ENCODE measurements at regions not wholly inside any gene's neighbourhood (a gene's known extent, or its start where the extent isn't known, plus 50 kb on each side); places are given as distances from the start of the nearest gene placed in this dataset.
"Not testable (repeated sequence)": the region's sequence is repeated elsewhere in the genome, so short reads cannot be mapped to it uniquely, and the experiment has no call there.

- Histone ChIP-seq H3K9me1 (ENCODE audit: control insufficient read depth, extremely low read depth, insufficient read depth, low read length) (no peaks in the 10 kb centered on the region), H3K27ac (ENCODE audit: control insufficient read depth, insufficient read depth, low read length) (no peak overlapping the region), H3K27me3 (ENCODE audit: control insufficient read depth, extremely low read depth, insufficient read depth, low read length) (no peaks in the 10 kb centered on the region), H3K9ac (ENCODE audit: control insufficient read depth, extremely low read depth, insufficient read depth, low read length) (no peak overlapping the region), H3K9me3 (ENCODE audit: control insufficient read depth, low read depth, low read length) (no peaks in the 10 kb centered on the region), H2AFZ (ENCODE audit: control insufficient read depth, low read length) (no peak overlapping the region), H3K4me1 (ENCODE audit: control insufficient read depth, extremely low read depth, insufficient read depth, low read length) (no peaks in the 10 kb centered on the region), H3K36me3 (ENCODE audit: control insufficient read depth in 2 of 2, extremely low read depth in 1 of 2, insufficient read depth in 2 of 2, low read length in 2 of 2) (no peaks in the 10 kb centered on the region), H4K20me1 (ENCODE audit: control insufficient read depth, extremely low read depth, insufficient read depth, low read length) (no peaks in the 10 kb centered on the region), H3K79me2 (ENCODE audit: control insufficient read depth, insufficient read depth, low read length) (no peaks in the 10 kb centered on the region), H3K4me3 (ENCODE audit: control insufficient read depth in 2 of 3, extremely low read depth in 1 of 3, insufficient read depth in 2 of 3, low read depth in 1 of 3, low read length in 3 of 3) (no peak overlapping the region), H3K4me2 (ENCODE audit: control insufficient read depth, extremely low read depth, insufficient read depth, low read depth, low read length) (no peak overlapping the region)
- DNase-seq (ENCODE audit: low read depth, low spot score) (no peak), FAIRE-seq (no peak)
- TF ChIP-seq EZH2 (IDR thresholded peaks at IDR 0.05; ENCODE audit: low read length), result no peak
- TF ChIP-seq, protein P1, sequence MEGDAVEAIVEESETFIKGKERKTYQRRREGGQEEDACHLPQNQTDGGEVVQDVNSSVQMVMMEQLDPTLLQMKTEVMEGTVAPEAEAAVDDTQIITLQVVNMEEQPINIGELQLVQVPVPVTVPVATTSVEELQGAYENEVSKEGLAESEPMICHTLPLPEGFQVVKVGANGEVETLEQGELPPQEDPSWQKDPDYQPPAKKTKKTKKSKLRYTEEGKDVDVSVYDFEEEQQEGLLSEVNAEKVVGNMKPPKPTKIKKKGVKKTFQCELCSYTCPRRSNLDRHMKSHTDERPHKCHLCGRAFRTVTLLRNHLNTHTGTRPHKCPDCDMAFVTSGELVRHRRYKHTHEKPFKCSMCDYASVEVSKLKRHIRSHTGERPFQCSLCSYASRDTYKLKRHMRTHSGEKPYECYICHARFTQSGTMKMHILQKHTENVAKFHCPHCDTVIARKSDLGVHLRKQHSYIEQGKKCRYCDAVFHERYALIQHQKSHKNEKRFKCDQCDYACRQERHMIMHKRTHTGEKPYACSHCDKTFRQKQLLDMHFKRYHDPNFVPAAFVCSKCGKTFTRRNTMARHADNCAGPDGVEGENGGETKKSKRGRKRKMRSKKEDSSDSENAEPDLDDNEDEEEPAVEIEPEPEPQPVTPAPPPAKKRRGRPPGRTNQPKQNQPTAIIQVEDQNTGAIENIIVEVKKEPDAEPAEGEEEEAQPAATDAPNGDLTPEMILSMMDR (optimal IDR thresholded peaks at IDR 0.05 in 1 of 3, IDR thresholded peaks at IDR 0.05 in 1 of 3, conservative IDR thresholded peaks at IDR 0.05 in 1 of 3; ENCODE audit: extremely low read depth in 1 of 3, insufficient read depth in 2 of 3, low read length in 3 of 3), result no peak
- dilution Hi-C loops (cut with MboI; ENCODE audit: extremely low pct_ligation_motif_present, low sequenced_read_pairs), result no loop called here
These were observed 275.5 kb upstream of the AZI2 start for GRCh38 chr3:28624084-28624483.

DNA sequence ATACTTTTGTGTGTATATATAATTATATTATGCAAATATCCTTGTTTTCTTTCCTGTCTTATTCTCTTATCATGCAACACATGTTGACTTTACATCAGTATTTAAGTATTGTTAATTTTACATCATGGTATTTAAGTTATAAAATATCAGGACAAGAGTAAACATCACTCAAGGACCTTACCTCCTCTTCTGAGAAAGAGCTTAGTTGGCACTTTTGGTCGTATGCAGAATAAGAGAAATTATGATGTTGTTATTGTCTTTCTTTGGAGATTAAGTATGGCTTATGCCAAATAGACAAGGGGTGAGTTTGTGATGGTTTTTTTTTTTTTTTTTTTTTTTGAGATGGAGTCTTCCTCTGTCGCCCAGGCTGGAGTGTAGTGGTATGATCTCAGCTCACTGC lies 279.2 kb upstream of the AZI2 start:
- not testable (repeated sequence) for FAIRE-seq; H3K9ac ChIP-seq (ENCODE audit: control insufficient read depth, extremely low read depth, insufficient read depth, low read length)

DNA sequence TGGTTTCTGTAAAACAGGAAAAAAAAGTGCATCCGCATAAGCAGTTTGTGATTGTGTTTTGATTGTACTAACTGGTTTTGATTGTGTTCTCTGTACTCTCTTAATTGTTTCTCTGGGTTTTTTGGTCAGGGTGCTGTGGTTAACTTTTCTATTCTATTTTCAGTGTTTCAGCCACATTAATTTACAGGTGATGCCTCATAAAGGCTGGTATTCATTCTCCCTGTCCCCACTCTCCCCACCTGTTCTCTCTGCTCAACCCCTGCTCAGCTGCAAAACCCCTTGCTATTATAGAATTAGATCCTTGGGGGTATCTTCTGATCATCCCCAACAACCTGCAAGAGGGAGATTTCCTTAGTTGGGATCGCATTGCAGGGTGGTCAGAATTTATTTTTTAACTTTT lies 285.4 kb upstream of the AZI2 start:
- Histone ChIP-seq H3K4me3 (ENCODE audit: control insufficient read depth in 2 of 3, extremely low read depth in 1 of 3, insufficient read depth in 2 of 3, low read depth in 1 of 3, low read length in 3 of 3) (no peak overlapping the region), H3K4me2 (ENCODE audit: control insufficient read depth, extremely low read depth, insufficient read depth, low read depth, low read length) (no peak overlapping the region), H3K4me1 (ENCODE audit: control insufficient read depth, extremely low read depth, insufficient read depth, low read length) (no peaks in the 10 kb centered on the region), H3K9ac (ENCODE audit: control insufficient read depth, extremely low read depth, insufficient read depth, low read length) (no peak overlapping the region), H3K9me1 (ENCODE audit: control insufficient read depth, extremely low read depth, insufficient read depth, low read length) (no peaks in the 10 kb centered on the region), H3K79me2 (ENCODE audit: control insufficient read depth, insufficient read depth, low read length) (no peaks in the 10 kb centered on the region), H4K20me1 (ENCODE audit: control insufficient read depth, extremely low read depth, insufficient read depth, low read length) (no peaks in the 10 kb centered on the region), H3K27me3 (ENCODE audit: control insufficient read depth, extremely low read depth, insufficient read depth, low read length) (no peaks in the 10 kb centered on the region), H2AFZ (ENCODE audit: control insufficient read depth, low read length) (no peak overlapping the region), H3K27ac (ENCODE audit: control insufficient read depth, insufficient read depth, low read length) (no peak overlapping the region), H3K9me3 (ENCODE audit: control insufficient read depth, low read depth, low read length) (no peaks in the 10 kb centered on the region), H3K36me3 (ENCODE audit: control insufficient read depth in 2 of 2, extremely low read depth in 1 of 2, insufficient read depth in 2 of 2, low read length in 2 of 2) (no peaks in the 10 kb centered on the region)
- dilution Hi-C loops (cut with MboI; ENCODE audit: extremely low pct_ligation_motif_present, low sequenced_read_pairs), result no loop called here
- DNase-seq (ENCODE audit: low read depth, low spot score) (no peak), FAIRE-seq (no peak)
- no peak for TF ChIP-seq EZH2 (IDR thresholded peaks at IDR 0.05; ENCODE audit: low read length)
- TF ChIP-seq, protein P1 (optimal IDR thresholded peaks at IDR 0.05 in 1 of 3, IDR thresholded peaks at IDR 0.05 in 1 of 3, conservative IDR thresholded peaks at IDR 0.05 in 1 of 3; ENCODE audit: extremely low read depth in 1 of 3, insufficient read depth in 2 of 3, low read length in 3 of 3), result no peak

More for the DNA sequence above, 279.2 kb upstream of the AZI2 start:
- H3K36me3 ChIP-seq (ENCODE audit: control insufficient read depth in 2 of 2, extremely low read depth in 1 of 2, insufficient read depth in 2 of 2, low read length in 2 of 2); H2AFZ ChIP-seq (ENCODE audit: control insufficient read depth, low read length); H3K9me3 ChIP-seq (ENCODE audit: control insufficient read depth, low read depth, low read length); H3K79me2 ChIP-seq (ENCODE audit: control insufficient read depth, insufficient read depth, low read length); H3K9me1 ChIP-seq (ENCODE audit: control insufficient read depth, extremely low read depth, insufficient read depth, low read length); H3K27ac ChIP-seq (ENCODE audit: control insufficient read depth, insufficient read depth, low read length); H3K4me2 ChIP-seq (ENCODE audit: control insufficient read depth, extremely low read depth, insufficient read depth, low read depth, low read length); H3K27me3 ChIP-seq (ENCODE audit: control insufficient read depth, extremely low read depth, insufficient read depth, low read length); H3K4me1 ChIP-seq (ENCODE audit: control insufficient read depth, extremely low read depth, insufficient read depth, low read length); DNase-seq (ENCODE audit: low read depth, low spot score); H3K4me3 ChIP-seq (ENCODE audit: control insufficient read depth in 2 of 3, extremely low read depth in 1 of 3, insufficient read depth in 2 of 3, low read depth in 1 of 3, low read length in 3 of 3); dilution Hi-C loops (cut with MboI; ENCODE audit: extremely low pct_ligation_motif_present, low sequenced_read_pairs); H4K20me1 ChIP-seq (ENCODE audit: control insufficient read depth, extremely low read depth, insufficient read depth, low read length): not testable (repeated sequence)

Data from keratinocyte (primary cell).